GM12873 (cell line): ENCODE measurements at regions not wholly inside any gene's neighbourhood (a gene's known extent, or its start where the extent isn't known, plus 50 kb on each side); places are given as distances from the start of the nearest gene placed in this dataset.

ENCODE experiments used
- TF ChIP-seq, protein P1 (sequence below): IDR thresholded peaks from 2 replicates; pipeline ENCODE4 v1.5.1; 2012; ENCODE audit warnings: low read depth, mild to moderate bottlenecking, moderate library complexity, low read length, control low read depth; ENCODE audit not compliant: insufficient read depth; ENCODE audit errors: missing control alignments

DNA sequence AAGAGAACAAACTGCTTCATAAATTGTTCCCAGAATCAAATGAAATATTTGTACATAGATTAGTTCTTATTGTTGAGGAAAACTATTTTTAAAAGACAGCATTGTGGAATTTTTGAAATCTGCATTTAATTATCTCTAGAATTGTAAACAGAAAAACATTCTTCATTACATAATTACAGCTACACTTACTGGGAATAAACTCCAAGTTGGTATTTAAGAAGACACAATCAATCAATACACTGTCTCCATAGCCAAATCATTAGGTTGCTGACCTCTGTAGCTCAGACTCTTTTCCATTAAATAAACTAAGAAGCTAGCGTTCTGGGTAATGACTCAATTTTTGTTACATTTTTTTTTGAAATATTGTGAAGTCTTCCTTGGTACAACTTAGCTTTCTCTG lies 70.2 kb upstream of the PIEZO2 start:
- TF ChIP-seq, protein P1, sequence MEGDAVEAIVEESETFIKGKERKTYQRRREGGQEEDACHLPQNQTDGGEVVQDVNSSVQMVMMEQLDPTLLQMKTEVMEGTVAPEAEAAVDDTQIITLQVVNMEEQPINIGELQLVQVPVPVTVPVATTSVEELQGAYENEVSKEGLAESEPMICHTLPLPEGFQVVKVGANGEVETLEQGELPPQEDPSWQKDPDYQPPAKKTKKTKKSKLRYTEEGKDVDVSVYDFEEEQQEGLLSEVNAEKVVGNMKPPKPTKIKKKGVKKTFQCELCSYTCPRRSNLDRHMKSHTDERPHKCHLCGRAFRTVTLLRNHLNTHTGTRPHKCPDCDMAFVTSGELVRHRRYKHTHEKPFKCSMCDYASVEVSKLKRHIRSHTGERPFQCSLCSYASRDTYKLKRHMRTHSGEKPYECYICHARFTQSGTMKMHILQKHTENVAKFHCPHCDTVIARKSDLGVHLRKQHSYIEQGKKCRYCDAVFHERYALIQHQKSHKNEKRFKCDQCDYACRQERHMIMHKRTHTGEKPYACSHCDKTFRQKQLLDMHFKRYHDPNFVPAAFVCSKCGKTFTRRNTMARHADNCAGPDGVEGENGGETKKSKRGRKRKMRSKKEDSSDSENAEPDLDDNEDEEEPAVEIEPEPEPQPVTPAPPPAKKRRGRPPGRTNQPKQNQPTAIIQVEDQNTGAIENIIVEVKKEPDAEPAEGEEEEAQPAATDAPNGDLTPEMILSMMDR, result no peak

DNA sequence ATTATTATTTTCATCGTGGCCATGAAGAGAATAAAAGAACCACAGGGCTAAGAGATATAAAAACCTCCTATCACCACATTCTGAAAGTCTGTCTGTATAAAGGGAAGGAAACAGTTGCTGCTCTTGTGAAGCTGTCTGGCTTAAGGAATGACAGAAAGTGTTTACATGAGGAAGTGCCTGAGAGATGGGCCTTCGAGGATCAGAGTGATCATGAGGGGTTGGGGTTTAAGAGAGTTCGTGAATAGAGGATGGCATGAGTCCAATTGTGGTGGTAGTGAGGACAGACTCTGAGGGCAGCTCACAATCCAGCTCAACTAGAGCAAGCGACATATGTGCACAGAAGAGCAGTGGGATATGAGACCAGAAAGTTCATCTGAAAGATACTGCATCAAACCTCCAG lies 65.8 kb upstream of the PIEZO2 start:
- TF ChIP-seq, protein P1, result no peak

DNA sequence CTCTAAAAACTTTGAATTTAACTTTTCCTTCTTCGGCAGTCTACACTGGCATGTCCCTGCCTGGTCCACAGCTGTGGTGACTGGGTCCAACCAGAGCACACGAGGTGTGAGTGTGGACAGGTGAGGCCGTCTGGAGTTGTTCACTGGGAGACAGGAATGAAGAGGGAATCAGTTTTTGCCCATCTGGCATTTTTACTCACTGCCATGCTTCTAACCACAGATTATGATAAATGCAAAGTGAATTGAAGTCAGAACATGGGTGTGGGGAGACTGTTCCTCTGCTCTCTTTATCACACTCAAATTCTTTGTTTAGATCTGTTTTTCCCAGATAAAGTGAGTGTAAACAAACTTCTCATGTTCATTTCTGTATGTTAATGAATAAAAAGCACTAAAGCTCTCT lies 54.7 kb upstream of the PIEZO2 start:
- TF ChIP-seq, protein P1, result no peak

DNA sequence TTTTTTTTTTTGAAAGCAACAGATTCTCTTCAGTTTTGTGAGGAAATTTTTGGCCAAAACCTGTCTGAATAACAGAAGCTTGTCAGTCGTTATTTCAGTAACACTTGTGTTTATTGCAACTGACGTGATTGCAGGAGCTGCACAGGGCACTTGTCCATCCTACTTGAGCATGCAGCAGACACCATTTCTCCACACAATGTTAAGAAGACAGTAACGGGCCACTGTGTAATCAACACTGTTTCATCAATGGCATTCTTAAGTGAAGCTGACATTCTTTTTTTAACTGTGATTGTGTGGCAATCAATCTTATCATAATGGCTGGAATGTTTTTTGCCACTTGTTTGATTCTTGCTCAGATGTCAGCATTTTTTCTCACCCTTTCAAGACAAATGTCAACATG lies 50.1 kb upstream of the PIEZO2 start:
- TF ChIP-seq, protein P1, result no peak
